K562 (cell line): ENCODE measurements at regions not wholly inside any gene's neighbourhood (a gene's known extent, or its start where the extent isn't known, plus 50 kb on each side); places are given as distances from the start of the nearest gene placed in this dataset.

ENCODE experiments used
- ARID2 ChIP-seq: fragments of 450-650 bp; IDR thresholded peaks from 2 replicates; pipeline ENCODE4 v1.6.1; 2017; ENCODE audit warnings: antibody characterized with exemption, mild to moderate bottlenecking
- BDP1 ChIP-seq: IDR thresholded peaks from 3 replicates; pipeline ENCODE4 v1.6.1; 2011; ENCODE audit not compliant: insufficient read length, insufficient read depth
- CC2D1A ChIP-seq: fragments of 450-650 bp; IDR thresholded peaks from 2 replicates; pipeline ENCODE4 v1.6.1; 2017; ENCODE audit warnings: mild to moderate bottlenecking
- ELF4 ChIP-seq: fragments of 450-650 bp; formaldehyde crosslinking; IDR thresholded peaks from 2 replicates; pipeline ENCODE4 v1.4.0; 2022; ENCODE audit warnings: missing genetic modification characterization
- FUS ChIP-seq: fragments of 200-400 bp; formaldehyde crosslinking; optimal IDR thresholded peaks from 2 replicates; pipeline ENCODE3; 2017; ENCODE audit warnings: low read depth, low read length
- MAZ ChIP-seq, 2 experiments: fragments of 450-650 bp in 1 of 2; sonication (generic) in 1 of 2; formaldehyde crosslinking; IDR thresholded peaks in 1 of 2; conservative IDR thresholded peaks in 1 of 2; 2 replicates each; pipeline versions ENCODE4 v1.4.0 to v1.5.0; 2020; ENCODE audit warnings: mild to moderate bottlenecking in 1 of 2, missing genetic modification reagents in 1 of 2
- MEIS2 ChIP-seq: fragments of 450-650 bp; IDR thresholded peaks from 2 replicates; pipeline ENCODE4 v1.6.1; 2014; ENCODE audit warnings: mild to moderate bottlenecking; ENCODE audit not compliant: partially characterized antibody
- MYBL2 ChIP-seq, 2 experiments: fragments of 450-650 bp in 1 of 2; sonication (generic) in 1 of 2; formaldehyde crosslinking in 1 of 2; IDR thresholded peaks; 2 replicates each; pipeline versions ENCODE4 v1.6.1 to v1.8.1; 2017 to 2022; ENCODE audit warnings: borderline replicate concordance in 1 of 2, inconsistent platforms in 1 of 2, low read depth in 1 of 2, mild to moderate bottlenecking in 1 of 2, missing genetic modification reagents in 1 of 2, moderate library complexity in 1 of 2
- NBN ChIP-seq: fragments of 450-650 bp; IDR thresholded peaks from 2 replicates; pipeline ENCODE4 v1.6.1; 2016; ENCODE audit warnings: low read depth, mild to moderate bottlenecking
- PTTG1 ChIP-seq: fragments of 450-650 bp; IDR thresholded peaks from 2 replicates; pipeline ENCODE4 v1.6.1; 2016; ENCODE audit warnings: low read depth, mild to moderate bottlenecking, missing genetic modification characterization, missing compliant biosample characterization
- RBFOX2 ChIP-seq: fragments of 200-400 bp; formaldehyde crosslinking; IDR thresholded peaks from 2 replicates; pipeline ENCODE4 v1.6.1; 2017; ENCODE audit warnings: low read depth, mild to moderate bottlenecking, low read length, moderate library complexity
- TCF3 ChIP-seq: sonication (generic); formaldehyde crosslinking; IDR thresholded peaks from 2 replicates; pipeline ENCODE4 v1.4.0; 2020; ENCODE audit warnings: mild to moderate bottlenecking, missing genetic modification reagents
- TEAD2 ChIP-seq: fragments of 450-650 bp; IDR thresholded peaks from 2 replicates; pipeline ENCODE4 v1.6.1; 2016; ENCODE audit warnings: missing genetic modification characterization, control low read depth, missing compliant biosample characterization
- ZKSCAN3 ChIP-seq: fragments of 250-450 bp; sonication (Bioruptor Pico); IDR thresholded peaks from 2 replicates; pipeline ENCODE4 v1.4.0; 2020
- ZNF175 ChIP-seq: fragments of 200-800 bp; sonication (Bioruptor generic); IDR thresholded peaks from 2 replicates; pipeline ENCODE4 v1.6.1; 2016; ENCODE audit warnings: low read depth, mild to moderate bottlenecking, missing genetic modification characterization, missing compliant biosample characterization
- ZNF766 ChIP-seq: fragments of 200-800 bp; sonication (Bioruptor generic); conservative IDR thresholded peaks from 2 replicates; pipeline ENCODE4 v1.6.1; 2016; ENCODE audit warnings: missing genetic modification characterization, missing compliant biosample characterization
- ZSCAN32 ChIP-seq: fragments of 450-650 bp; formaldehyde crosslinking; IDR thresholded peaks from 2 replicates; pipeline ENCODE4 v1.4.0; 2020; ENCODE audit warnings: mild to moderate bottlenecking, moderate library complexity
- TF ChIP-seq, protein P1 (sequence below): fragments of 250-450 bp; sonication (Bioruptor Pico); IDR thresholded peaks from 2 replicates; pipeline ENCODE4 v1.8.0; 2022; ENCODE audit warnings: inconsistent platforms, mild to moderate bottlenecking, moderate library complexity, borderline replicate concordance
- TF ChIP-seq, protein P2 (sequence below), 2 experiments: fragments of 450-650 bp in 1 of 2; sonication (generic) in 1 of 2; formaldehyde crosslinking in 1 of 2; IDR thresholded peaks in 1 of 2; conservative IDR thresholded peaks in 1 of 2; 2 replicates each; pipeline versions ENCODE4 v1.6.1 to v1.8.1; 2016 to 2023; ENCODE audit warnings: mild to moderate bottlenecking in 2 of 2, moderate library complexity in 2 of 2, inconsistent platforms in 1 of 2, missing genetic modification reagents in 1 of 2
- TF ChIP-seq, protein P3 (sequence below): fragments of 450-650 bp; formaldehyde crosslinking; IDR thresholded peaks from 2 replicates; pipeline ENCODE4 v1.4.0; 2022; ENCODE audit warnings: missing genetic modification characterization
- TF ChIP-seq, protein P4 (sequence below): fragments of 450-650 bp; formaldehyde crosslinking; IDR thresholded peaks from 2 replicates; pipeline ENCODE4 v1.4.0; 2022; ENCODE audit warnings: missing genetic modification characterization

DNA sequence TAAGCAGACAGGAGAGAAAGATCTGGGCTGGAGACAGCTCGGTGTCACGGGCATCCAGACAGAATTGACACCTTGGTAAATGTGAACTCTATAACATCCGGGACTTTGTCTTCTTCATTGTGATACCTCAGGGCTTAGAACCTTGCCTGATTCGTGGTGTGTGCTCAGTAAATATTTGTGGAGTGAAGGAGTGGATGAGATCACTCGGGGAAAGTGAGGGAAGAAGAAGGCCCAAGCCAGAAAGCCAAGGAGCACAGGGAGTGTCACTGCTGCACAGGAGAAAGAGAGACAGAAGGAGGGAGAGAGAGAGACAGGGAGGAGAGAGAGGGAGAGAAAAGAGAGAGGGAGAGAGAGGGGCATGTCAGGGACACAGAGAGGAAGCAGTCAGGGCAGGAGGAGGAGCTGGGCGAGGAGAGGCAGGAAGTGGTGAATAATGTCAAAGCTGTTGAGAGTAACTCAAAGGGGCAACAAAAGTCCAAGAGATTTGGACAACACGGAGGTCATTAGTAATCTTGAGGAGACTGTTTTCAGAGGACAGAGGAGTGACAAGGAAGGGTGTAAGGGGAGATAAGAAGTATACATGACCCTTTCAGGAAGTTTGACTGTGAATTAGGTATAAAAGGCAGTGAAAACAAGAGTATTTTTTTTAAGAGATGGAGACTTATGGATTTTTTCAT is 141.6 kb upstream of the MAX start (continued):
- TF ChIP-seq, protein P1, sequence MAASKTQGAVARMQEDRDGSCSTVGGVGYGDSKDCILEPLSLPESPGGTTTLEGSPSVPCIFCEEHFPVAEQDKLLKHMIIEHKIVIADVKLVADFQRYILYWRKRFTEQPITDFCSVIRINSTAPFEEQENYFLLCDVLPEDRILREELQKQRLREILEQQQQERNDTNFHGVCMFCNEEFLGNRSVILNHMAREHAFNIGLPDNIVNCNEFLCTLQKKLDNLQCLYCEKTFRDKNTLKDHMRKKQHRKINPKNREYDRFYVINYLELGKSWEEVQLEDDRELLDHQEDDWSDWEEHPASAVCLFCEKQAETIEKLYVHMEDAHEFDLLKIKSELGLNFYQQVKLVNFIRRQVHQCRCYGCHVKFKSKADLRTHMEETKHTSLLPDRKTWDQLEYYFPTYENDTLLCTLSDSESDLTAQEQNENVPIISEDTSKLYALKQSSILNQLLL (CRISPR knock-in tag), result no peak
- TF ChIP-seq TCF3 (CRISPR knock-in tag), result peak; percentile 35; the same call in 1 of the 2 replicates
- TF ChIP-seq ELF4 (CRISPR knock-in tag), result peak; percentile 94
- TF ChIP-seq CC2D1A, result no peak
- TF ChIP-seq, protein P2, sequence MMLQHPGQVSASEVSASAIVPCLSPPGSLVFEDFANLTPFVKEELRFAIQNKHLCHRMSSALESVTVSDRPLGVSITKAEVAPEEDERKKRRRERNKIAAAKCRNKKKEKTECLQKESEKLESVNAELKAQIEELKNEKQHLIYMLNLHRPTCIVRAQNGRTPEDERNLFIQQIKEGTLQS (IDR thresholded peaks at IDR 0.05), result peak; percentile 40; the same call in 1 of the 2 replicates
- TF ChIP-seq, protein P2 (CRISPR knock-in tag; conservative IDR thresholded peaks at IDR 0.05), result no peak
- TF ChIP-seq ZNF766 (CRISPR knock-in tag), result peak; percentile 60; the same call in 1 of the 2 replicates
- peak in 1 of 2 experiments; percentile 44; a peak in 1 of 4 replicates for TF ChIP-seq MAZ (CRISPR knock-in tag; conservative IDR thresholded peaks at IDR 0.05 in 1 of 2, IDR thresholded peaks at IDR 0.05 in 1 of 2)
- no peak for TF ChIP-seq TEAD2 (tag)
- TF ChIP-seq, protein P3, sequence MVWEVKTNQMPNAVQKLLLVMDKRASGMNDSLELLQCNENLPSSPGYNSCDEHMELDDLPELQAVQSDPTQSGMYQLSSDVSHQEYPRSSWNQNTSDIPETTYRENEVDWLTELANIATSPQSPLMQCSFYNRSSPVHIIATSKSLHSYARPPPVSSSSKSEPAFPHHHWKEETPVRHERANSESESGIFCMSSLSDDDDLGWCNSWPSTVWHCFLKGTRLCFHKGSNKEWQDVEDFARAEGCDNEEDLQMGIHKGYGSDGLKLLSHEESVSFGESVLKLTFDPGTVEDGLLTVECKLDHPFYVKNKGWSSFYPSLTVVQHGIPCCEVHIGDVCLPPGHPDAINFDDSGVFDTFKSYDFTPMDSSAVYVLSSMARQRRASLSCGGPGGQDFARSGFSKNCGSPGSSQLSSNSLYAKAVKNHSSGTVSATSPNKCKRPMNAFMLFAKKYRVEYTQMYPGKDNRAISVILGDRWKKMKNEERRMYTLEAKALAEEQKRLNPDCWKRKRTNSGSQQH (CRISPR knock-in tag), result peak; percentile 90; the same call in 1 of the 2 replicates
- TF ChIP-seq, protein P4, sequence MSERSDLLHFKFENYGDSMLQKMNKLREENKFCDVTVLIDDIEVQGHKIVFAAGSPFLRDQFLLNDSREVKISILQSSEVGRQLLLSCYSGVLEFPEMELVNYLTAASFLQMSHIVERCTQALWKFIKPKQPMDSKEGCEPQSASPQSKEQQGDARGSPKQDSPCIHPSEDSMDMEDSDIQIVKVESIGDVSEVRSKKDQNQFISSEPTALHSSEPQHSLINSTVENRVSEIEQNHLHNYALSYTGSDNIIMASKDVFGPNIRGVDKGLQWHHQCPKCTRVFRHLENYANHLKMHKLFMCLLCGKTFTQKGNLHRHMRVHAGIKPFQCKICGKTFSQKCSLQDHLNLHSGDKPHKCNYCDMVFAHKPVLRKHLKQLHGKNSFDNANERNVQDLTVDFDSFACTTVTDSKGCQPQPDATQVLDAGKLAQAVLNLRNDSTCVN, result peak; percentile 89; the same call in 1 of the 2 replicates
- TF ChIP-seq FUS, result no peak
- peak; percentile 41 for TF ChIP-seq MEIS2
- no peak; the same call in 1 of the 2 replicates for TF ChIP-seq MYBL2 (IDR thresholded peaks at IDR 0.05; ENCODE audit: low read depth)
- no peak for TF ChIP-seq MYBL2 (CRISPR knock-in tag; IDR thresholded peaks at IDR 0.05; ENCODE audit: borderline replicate concordance)
- no peak for TF ChIP-seq ARID2
- no peak for TF ChIP-seq PTTG1 (tag)
- no peak for TF ChIP-seq NBN
- peak; percentile 59 for TF ChIP-seq ZNF175 (CRISPR knock-in tag)
- no peak for TF ChIP-seq ZSCAN32
- no peak for TF ChIP-seq RBFOX2
- no peak for TF ChIP-seq ZKSCAN3 (CRISPR knock-in tag)
- TF ChIP-seq BDP1, result no peak
